NT2/D1 (cell line): ENCODE measurements at regions not wholly inside any gene's neighbourhood (a gene's known extent, or its start where the extent isn't known, plus 50 kb on each side); places are given as distances from the start of the nearest gene placed in this dataset.

Experiments used
- DNase-seq: peaks from one replicate; pipeline ENCODE4 v3.0.0-alpha.2; 2011; ENCODE audit warnings: low read depth, low spot score
- H3K27me3 ChIP-seq: 2 replicates; pipeline ENCODE4 v1.6.0; 2011; ENCODE audit warnings: mild to moderate bottlenecking; ENCODE audit not compliant: insufficient read length, insufficient read depth
- H3K36me3 ChIP-seq: 2 replicates; pipeline ENCODE4 v1.6.1; 2011; ENCODE audit warnings: mild to moderate bottlenecking, low read length, mixed read lengths; ENCODE audit not compliant: insufficient read depth, insufficient read length
- H3K4me1 ChIP-seq: 2 replicates; pipeline ENCODE4 v1.5.1; 2011; ENCODE audit not compliant: insufficient read depth, insufficient read length
- H3K4me3 ChIP-seq: 2 replicates; pipeline ENCODE4 v1.5.1; 2011; ENCODE audit warnings: low read depth; ENCODE audit not compliant: insufficient read length
- H3K9ac ChIP-seq: 2 replicates; pipeline ENCODE4 v1.6.0; 2011; ENCODE audit warnings: low read depth; ENCODE audit not compliant: insufficient read length
- H3K9me3 ChIP-seq: 2 replicates; pipeline ENCODE4 v1.5.1; 2011; ENCODE audit warnings: mild to moderate bottlenecking, low read length; ENCODE audit not compliant: insufficient read depth
- SUZ12 ChIP-seq: IDR thresholded peaks from 2 replicates; pipeline ENCODE4 v1.6.1; 2011; ENCODE audit not compliant: insufficient read length, insufficient read depth; ENCODE audit errors: extremely low read depth
- YY1 ChIP-seq: IDR thresholded peaks from 2 replicates; pipeline ENCODE4 v1.6.1; 2011; ENCODE audit not compliant: insufficient read length, insufficient read depth
- ZNF274 ChIP-seq: IDR thresholded peaks from 2 replicates; pipeline ENCODE4 v1.6.1; 2011; ENCODE audit warnings: mild to moderate bottlenecking, low read depth, low read length

GRCh38 chr5:14078716-14079115 is 64.4 kb upstream of the TRIO start:
- TF ChIP-seq ZNF274 (no peak), YY1 (no peak), SUZ12 (no peak)
- Histone ChIP-seq H3K4me3 (no peak overlapping the region), H3K27me3 (no peaks in the 10 kb centered on the region), H3K4me1 (no peaks in the 10 kb centered on the region), H3K9ac (no peak overlapping the region), H3K9me3 (no peaks in the 10 kb centered on the region), H3K36me3 (no peaks in the 10 kb centered on the region)
- no peak for DNase-seq

GRCh38 chr5:14077501-14077900 is 65.6 kb upstream of the TRIO start:
- no peak for TF ChIP-seq YY1
- TF ChIP-seq SUZ12: no peak
- TF ChIP-seq ZNF274: no peak
- Histone ChIP-seq H3K36me3 (no peaks in the 10 kb centered on the region), H3K27me3 (no peaks in the 10 kb centered on the region), H3K4me3 (no peak overlapping the region), H3K9me3 (no peaks in the 10 kb centered on the region), H3K4me1 (no peaks in the 10 kb centered on the region), H3K9ac (no peak overlapping the region)
- DNase-seq: no peak

GRCh38 chr5:14076561-14076960 is 66.6 kb upstream of the TRIO start:
- TF ChIP-seq SUZ12: no peak
- DNase-seq: no peak
- H3K36me3 ChIP-seq: no peaks in the 10 kb centered on the region

GRCh38 chr5:14075937-14076336 is 67.2 kb upstream of the TRIO start:
- no peaks in the 10 kb centered on the region for H3K9me3 ChIP-seq
- TF ChIP-seq YY1 (no peak), ZNF274 (no peak), SUZ12 (no peak)
- H3K27me3 ChIP-seq: no peaks in the 10 kb centered on the region
- DNase-seq: no peak
- no peak overlapping the region for H3K4me3 ChIP-seq
- H3K9ac ChIP-seq: no peak overlapping the region
- no peaks in the 10 kb centered on the region for H3K4me1 ChIP-seq
- H3K36me3 ChIP-seq: no peaks in the 10 kb centered on the region

More at GRCh38 chr5:14076561-14076960, 66.6 kb upstream of the TRIO start:
- Histone ChIP-seq H3K9me3 (no peaks in the 10 kb centered on the region), H3K9ac (no peak overlapping the region), H3K4me1 (no peaks in the 10 kb centered on the region), H3K4me3 (no peak overlapping the region), H3K27me3 (no peaks in the 10 kb centered on the region)

GRCh38 chr5:14071433-14071832 is 71.7 kb upstream of the TRIO start:
- Histone ChIP-seq H3K36me3 (no peaks in the 10 kb centered on the region), H3K4me3 (no peak overlapping the region), H3K9ac (no peak overlapping the region), H3K27me3 (no peaks in the 10 kb centered on the region), H3K9me3 (no peaks in the 10 kb centered on the region), H3K4me1 (no peaks in the 10 kb centered on the region)
- no peak for DNase-seq
- no peak for TF ChIP-seq SUZ12
- TF ChIP-seq ZNF274: no peak
- no peak for TF ChIP-seq YY1

- no peak for DNase-seq
- Histone ChIP-seq H3K4me1 (no peaks in the 10 kb centered on the region), H3K27me3 (no peaks in the 10 kb centered on the region), H3K4me3 (no peak overlapping the region), H3K9me3 (no peaks in the 10 kb centered on the region), H3K36me3 (no peaks in the 10 kb centered on the region), H3K9ac (no peak overlapping the region)
- TF ChIP-seq YY1 (no peak), ZNF274 (no peak), SUZ12 (no peak)
Observed at GRCh38 chr5:14069021-14069420, 74.1 kb upstream of the TRIO start.

- H3K4me1 ChIP-seq: no peaks in the 10 kb centered on the region
- H3K9ac ChIP-seq: no peak overlapping the region
- DNase-seq: no peak
- TF ChIP-seq ZNF274 (no peak), SUZ12 (no peak)
- H3K9me3 ChIP-seq: no peaks in the 10 kb centered on the region
- no peaks in the 10 kb centered on the region for H3K36me3 ChIP-seq
- H3K27me3 ChIP-seq: no peaks in the 10 kb centered on the region
- H3K4me3 ChIP-seq: no peak overlapping the region
Observed at GRCh38 chr5:14068136-14068535, 75.0 kb upstream of the TRIO start.

- Histone ChIP-seq H3K4me1 (no peaks in the 10 kb centered on the region), H3K4me3 (no peak overlapping the region), H3K27me3 (no peaks in the 10 kb centered on the region), H3K9me3 (no peaks in the 10 kb centered on the region), H3K36me3 (no peaks in the 10 kb centered on the region), H3K9ac (no peak overlapping the region)
- no peak for DNase-seq
- TF ChIP-seq SUZ12 (no peak), YY1 (no peak), ZNF274 (no peak)
Observed at GRCh38 chr5:14066326-14066725, 76.8 kb upstream of the TRIO start.
